ENCODE measurements at regions not wholly inside any gene's neighbourhood (a gene's known extent, or its start where the extent isn't known, plus 50 kb on each side); places are given as distances from the start of the nearest gene placed in this dataset.
"Not testable (repeated sequence)": the region's sequence is repeated elsewhere in the genome, so short reads cannot be mapped to it uniquely, and the experiment has no call there.

GRCh38 chr1:208465786-208466590 lies 221.8 kb upstream of the PLXNA2 start:
- no peak for DNase-seq (ENCODE audit: low read depth)

- DNase-seq (ENCODE audit: low read depth) = no peak
Observed at GRCh38 chr1:208467151-208467780, 223.1 kb upstream of the PLXNA2 start.

- no peak for DNase-seq (ENCODE audit: low read depth)
Observed at GRCh38 chr1:208475449-208475848, 231.3 kb upstream of the PLXNA2 start.

DNA sequence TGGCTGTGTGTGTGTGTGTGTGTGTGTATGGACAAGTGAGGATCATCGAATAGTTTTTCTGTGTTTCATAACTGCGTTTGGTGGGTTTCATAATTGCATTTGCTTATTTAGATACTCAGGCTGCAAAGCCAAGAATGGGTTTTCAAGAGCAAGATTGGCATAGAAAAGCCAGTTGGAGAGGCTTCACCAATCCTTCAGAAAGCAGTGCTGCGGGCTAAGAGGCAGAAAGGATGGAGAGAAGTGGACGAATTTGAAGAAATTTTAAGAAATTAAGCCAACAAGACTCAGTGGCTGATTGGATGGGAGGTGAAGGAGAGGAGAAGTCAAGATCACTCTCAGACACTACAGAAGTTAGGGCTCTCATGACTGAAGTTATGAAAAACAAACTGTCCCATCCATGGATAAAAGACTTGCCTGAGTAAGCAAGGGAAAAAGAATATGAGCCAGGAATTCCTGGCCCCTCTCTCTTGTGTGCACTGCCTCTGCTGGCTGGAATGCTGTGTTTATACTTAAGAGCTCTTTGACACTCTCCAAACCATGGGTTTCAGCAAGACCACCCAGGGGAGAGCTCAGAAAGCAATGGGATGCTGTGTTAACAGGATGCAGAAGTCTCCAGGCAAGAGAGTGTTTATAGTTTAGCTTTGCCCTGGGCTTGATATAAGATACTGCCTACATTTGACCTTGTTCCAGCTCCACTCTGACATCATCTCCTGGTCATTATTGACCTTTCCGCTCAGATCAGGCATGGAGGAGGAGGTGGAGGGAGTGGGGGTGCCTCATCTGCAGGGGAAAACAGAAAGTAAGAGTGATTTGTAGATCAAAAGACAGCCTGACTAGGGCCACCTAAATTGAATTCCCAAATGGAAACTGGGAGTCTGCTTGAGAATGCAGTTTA lies 232.0 kb upstream of the PLXNA2 start:
- DNase-seq (ENCODE audit: low read depth) = no peak

DNA sequence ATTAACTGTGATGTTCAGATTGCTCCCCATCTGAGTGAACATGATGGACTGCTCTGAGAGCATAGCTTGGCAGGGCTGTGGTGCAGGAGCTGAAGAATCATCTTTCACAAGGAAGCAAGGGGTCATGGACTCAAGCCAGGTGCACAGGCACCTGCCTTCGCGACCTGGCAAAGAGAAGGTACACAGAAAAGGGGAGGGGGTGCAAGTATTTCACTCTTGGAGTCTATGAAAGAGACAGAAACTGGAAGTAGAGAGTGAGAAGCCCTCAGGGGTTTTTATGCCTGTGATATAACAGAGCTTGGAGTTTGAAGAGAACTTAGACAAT lies 232.6 kb upstream of the PLXNA2 start:
- no peak for DNase-seq (ENCODE audit: low read depth)

- DNase-seq (ENCODE audit: low read depth) = no peak
Observed at GRCh38 chr1:208479435-208479834, 235.3 kb upstream of the PLXNA2 start.

DNA sequence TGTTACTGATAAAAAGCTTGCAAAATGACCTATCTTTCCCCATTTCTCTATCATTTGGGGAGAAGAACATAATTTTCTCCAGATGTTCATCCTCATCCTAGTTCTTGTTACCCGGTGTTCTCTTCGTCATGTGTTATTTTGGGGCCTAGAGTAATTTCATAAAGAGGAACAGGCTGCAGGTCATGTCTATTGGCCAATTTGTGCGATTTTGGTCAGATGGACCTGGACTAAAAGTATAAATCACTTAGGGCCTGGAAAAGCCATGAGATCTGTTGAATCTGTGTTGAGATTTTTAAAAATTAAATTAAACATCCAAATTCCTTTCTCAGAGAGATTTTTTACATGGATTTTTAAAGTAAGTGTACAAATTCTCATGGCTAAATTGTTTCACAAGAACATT lies 241.3 kb upstream of the PLXNA2 start:
- DNase-seq (ENCODE audit: low read depth) = no peak

DNA sequence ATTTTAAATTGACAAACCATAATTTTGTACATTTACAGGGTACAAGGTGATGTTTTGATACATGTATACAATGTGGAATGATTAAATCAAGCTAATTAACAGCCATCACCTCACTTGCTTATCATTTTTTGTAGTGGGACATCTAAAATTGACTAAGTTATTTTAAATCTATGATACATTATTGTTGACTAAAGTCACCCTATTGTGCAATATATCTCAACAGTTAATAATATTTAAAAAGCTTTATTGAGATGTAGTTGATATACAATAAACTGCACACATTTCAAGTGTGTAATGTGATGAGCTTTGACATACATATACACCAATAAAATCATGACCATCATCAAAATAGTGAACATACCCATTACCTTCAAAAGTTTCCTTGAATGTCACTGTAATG lies 242.5 kb upstream of the PLXNA2 start:
- no peak for DNase-seq (ENCODE audit: low read depth)

GRCh38 chr1:208488432-208488831 lies 244.2 kb upstream of the PLXNA2 start:
- DNase-seq (ENCODE audit: low read depth) = not testable (repeated sequence)

- no peak for DNase-seq (ENCODE audit: low read depth)
Observed at GRCh38 chr1:208496467-208497371, 252.5 kb upstream of the PLXNA2 start.

- DNase-seq (ENCODE audit: low read depth) = no peak
Observed at GRCh38 chr1:208497866-208498541, 253.8 kb upstream of the PLXNA2 start.

DNA sequence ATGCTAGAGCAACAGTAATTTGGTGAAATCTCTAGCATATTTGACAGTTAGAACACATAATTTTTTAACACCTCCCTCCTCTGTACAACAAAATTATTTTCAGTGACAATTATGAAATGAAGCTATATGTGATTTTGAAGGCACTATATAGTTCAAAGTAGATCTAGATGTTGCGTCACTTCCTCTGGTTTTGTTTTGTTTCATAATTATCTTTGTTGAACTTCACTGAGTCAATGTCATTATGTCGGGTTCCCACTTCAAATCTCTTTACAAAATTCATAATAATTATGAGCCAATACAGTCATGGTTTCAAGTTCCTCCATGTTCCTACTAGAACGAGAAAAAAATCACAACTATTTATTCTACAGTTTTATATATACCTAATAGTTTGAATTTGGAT lies 254.8 kb upstream of the PLXNA2 start:
- no peak for DNase-seq (ENCODE audit: low read depth)

GRCh38 chr1:208499601-208500000 lies 255.4 kb upstream of the PLXNA2 start:
- DNase-seq (ENCODE audit: low read depth) = no peak

- DNase-seq (ENCODE audit: low read depth) = no peak
Observed at GRCh38 chr1:208500375-208500774, 256.2 kb upstream of the PLXNA2 start.

GRCh38 chr1:208501542-208501941 lies 257.4 kb upstream of the PLXNA2 start:
- no peak for DNase-seq (ENCODE audit: low read depth)

DNA sequence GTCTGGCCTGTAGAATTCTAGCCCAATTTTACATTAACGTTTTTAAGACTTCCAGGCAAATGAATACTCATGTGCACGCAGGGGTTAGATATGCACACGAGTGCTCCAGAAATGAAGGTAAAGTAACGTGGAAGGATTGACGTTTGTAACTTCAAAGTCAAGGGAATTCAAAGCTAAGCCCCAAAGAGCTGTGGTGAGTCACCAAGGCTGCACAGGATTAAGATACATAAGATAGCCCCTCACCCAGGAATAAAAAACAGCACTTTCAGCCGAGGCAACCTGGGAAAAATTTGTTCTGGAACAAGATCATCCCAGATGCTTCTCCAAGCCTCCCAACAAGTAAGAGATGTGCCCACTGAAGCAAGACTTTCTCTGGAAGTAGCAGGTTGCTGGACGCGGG lies 259.6 kb upstream of the PLXNA2 start:
- DNase-seq (ENCODE audit: low read depth) = no peak

DNA sequence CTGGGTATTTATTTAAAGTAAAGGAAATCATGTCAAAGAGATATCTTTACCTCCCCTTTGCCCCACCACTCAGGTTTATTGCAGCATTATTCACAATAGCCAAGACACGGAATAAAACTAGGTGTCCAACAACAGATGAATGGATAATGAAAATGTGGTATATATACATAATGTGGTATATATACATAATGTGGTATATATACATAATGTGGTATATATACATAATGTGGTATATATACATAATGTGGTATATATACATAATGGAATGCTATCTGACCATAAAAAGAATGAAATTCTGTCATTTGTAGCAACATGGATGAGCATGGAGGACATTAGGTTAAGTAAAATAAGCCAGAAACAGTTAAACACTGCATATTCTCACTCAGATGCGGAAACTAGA lies 262.6 kb upstream of the PLXNA2 start:
- DNase-seq (ENCODE audit: low read depth) = no peak

GRCh38 chr1:208509072-208509471 lies 264.9 kb upstream of the PLXNA2 start:
- DNase-seq (ENCODE audit: low read depth) = no peak

- DNase-seq (ENCODE audit: low read depth) = no peak
Observed at GRCh38 chr1:208510192-208510952, 266.2 kb upstream of the PLXNA2 start.

DNA sequence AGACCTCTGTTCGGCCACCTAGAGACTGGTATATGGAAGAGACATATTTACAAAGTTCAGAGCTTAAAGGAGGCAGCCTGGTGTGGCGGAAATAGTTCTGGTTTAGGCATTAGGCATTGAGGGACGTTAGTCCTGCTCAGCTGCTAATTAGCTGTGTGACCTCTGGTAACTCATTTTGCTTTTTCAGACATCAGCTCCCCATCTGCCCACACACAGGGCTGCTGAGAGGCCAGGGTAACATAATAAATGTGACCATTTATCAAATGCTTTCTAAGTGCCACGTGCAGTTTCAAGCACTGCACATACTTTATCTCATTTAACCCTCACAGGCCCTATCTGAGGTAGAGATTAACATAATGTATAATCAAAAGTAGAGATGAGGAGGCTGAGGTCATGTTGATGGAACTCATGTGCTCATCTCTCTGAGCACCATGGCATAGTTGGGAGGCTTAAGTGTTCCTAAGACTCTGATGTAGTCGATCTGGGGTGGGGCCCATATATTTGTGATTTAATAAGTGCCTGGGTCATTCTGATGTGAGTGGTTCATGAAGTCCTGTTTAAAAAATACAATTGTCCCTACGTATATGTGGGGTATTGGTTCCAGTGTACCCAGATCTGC lies 267.2 kb upstream of the PLXNA2 start:
- no peak for DNase-seq (ENCODE audit: low read depth)
